ENCODE measurements at regions not wholly inside any gene's neighbourhood (a gene's known extent, or its start where the extent isn't known, plus 50 kb on each side); places are given as distances from the start of the nearest gene placed in this dataset.
"Not testable (repeated sequence)": the region's sequence is repeated elsewhere in the genome, so short reads cannot be mapped to it uniquely, and the experiment has no call there.

GRCh38 chr10:81498011-81498551 is 376.9 kb upstream of the NRG3 start:
- H3K27ac ChIP-seq (ENCODE audit: insufficient read depth, low read length), result no peak overlapping the region
- no peak overlapping the region for H2AFZ ChIP-seq (ENCODE audit: low read length)
- H3K4me1 ChIP-seq (ENCODE audit: control insufficient read depth, extremely low read depth, insufficient read depth, low read length), result no peaks in the 10 kb centered on the region
- H3K36me3 ChIP-seq (ENCODE audit: control insufficient read depth, insufficient read depth, low read length), result no peaks in the 10 kb centered on the region
- H3K9ac ChIP-seq (ENCODE audit: insufficient read depth, low read length), result peak overlapping the region; percentile 2
- no peak overlapping the region for H3K4me2 ChIP-seq (ENCODE audit: extremely low read depth, insufficient read depth, low read length)
- TF ChIP-seq, protein P1, sequence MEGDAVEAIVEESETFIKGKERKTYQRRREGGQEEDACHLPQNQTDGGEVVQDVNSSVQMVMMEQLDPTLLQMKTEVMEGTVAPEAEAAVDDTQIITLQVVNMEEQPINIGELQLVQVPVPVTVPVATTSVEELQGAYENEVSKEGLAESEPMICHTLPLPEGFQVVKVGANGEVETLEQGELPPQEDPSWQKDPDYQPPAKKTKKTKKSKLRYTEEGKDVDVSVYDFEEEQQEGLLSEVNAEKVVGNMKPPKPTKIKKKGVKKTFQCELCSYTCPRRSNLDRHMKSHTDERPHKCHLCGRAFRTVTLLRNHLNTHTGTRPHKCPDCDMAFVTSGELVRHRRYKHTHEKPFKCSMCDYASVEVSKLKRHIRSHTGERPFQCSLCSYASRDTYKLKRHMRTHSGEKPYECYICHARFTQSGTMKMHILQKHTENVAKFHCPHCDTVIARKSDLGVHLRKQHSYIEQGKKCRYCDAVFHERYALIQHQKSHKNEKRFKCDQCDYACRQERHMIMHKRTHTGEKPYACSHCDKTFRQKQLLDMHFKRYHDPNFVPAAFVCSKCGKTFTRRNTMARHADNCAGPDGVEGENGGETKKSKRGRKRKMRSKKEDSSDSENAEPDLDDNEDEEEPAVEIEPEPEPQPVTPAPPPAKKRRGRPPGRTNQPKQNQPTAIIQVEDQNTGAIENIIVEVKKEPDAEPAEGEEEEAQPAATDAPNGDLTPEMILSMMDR (conservative IDR thresholded peaks at IDR 0.05 in 1 of 2, IDR thresholded peaks at IDR 0.05 in 1 of 2; ENCODE audit: low read depth in 1 of 2, low read length in 2 of 2), result no peak
- no peak for TF ChIP-seq EZH2 (IDR thresholded peaks at IDR 0.05; ENCODE audit: low read length, missing control alignments)
- no peaks in the 10 kb centered on the region for H3K9me3 ChIP-seq (ENCODE audit: control insufficient read depth, insufficient read depth, low read depth, low read length)
- H3K27me3 ChIP-seq (ENCODE audit: control insufficient read depth, insufficient read depth, low read length), result no peaks in the 10 kb centered on the region
- DNase-seq (ENCODE audit: low read depth in 2 of 2), result no peak
- H3K79me2 ChIP-seq (ENCODE audit: control insufficient read depth, insufficient read depth, low read length), result no peaks in the 10 kb centered on the region
- no peak overlapping the region for H3K4me3 ChIP-seq (replicated peaks in 1 of 4; ENCODE audit: control extremely low read depth in 1 of 4, insufficient read depth in 1 of 4, low read depth in 3 of 4, low read length in 4 of 4)
- no peaks in the 10 kb centered on the region for H4K20me1 ChIP-seq (ENCODE audit: control insufficient read depth, extremely low read depth, insufficient read depth, low read length)

DNA sequence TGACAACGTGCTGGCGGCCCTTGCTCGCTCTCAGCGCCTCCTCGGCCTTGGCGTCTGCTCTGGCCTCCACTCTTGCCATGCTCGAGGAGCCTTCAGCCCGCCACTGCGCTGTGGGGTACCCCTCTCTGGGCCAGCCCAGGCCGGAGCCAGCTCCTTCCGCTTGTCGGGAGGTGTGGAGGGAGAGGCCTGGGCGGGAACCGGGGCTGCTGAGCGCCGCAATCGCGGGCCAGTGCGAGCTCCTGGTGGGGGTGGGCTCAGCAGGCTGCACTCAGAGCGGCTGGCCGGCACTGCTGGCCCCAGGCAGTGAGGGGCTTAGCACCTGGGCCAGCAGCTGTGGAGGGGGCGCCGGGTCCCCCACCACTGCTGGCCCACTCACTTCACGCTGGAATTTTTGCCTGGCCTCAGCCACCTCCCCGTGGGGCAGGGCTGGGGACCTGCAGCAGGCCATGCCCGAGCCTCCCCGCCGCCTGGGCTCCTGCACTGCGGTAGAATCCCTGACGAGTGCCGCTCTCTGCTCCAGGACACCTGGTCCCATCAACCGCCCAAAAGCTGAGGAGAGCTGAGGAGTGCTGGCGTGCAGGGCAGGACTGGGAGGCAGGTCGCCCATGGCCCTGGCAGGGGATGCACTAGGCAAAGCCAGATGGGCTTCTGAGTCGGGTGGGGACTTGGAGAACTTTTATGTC is 372.2 kb upstream of the NRG3 start:
- H4K20me1 ChIP-seq (ENCODE audit: control insufficient read depth, extremely low read depth, insufficient read depth, low read length), result no peaks in the 10 kb centered on the region
- H3K27me3 ChIP-seq (ENCODE audit: control insufficient read depth, insufficient read depth, low read length), result no peaks in the 10 kb centered on the region
- H3K4me2 ChIP-seq (ENCODE audit: extremely low read depth, insufficient read depth, low read length), result no peak overlapping the region
- no peak for DNase-seq (ENCODE audit: low read depth in 2 of 2)
- no peaks in the 10 kb centered on the region for H3K79me2 ChIP-seq (ENCODE audit: control insufficient read depth, insufficient read depth, low read length)
- H2AFZ ChIP-seq (ENCODE audit: low read length), result no peak overlapping the region
- no peak for TF ChIP-seq EZH2 (IDR thresholded peaks at IDR 0.05; ENCODE audit: low read length, missing control alignments)
- TF ChIP-seq, protein P1 (conservative IDR thresholded peaks at IDR 0.05 in 1 of 2, IDR thresholded peaks at IDR 0.05 in 1 of 2; ENCODE audit: low read depth in 1 of 2, low read length in 2 of 2), result no peak
- H3K4me1 ChIP-seq (ENCODE audit: control insufficient read depth, extremely low read depth, insufficient read depth, low read length), result no peaks in the 10 kb centered on the region
- no peaks in the 10 kb centered on the region for H3K9me3 ChIP-seq (ENCODE audit: control insufficient read depth, insufficient read depth, low read depth, low read length)
- H3K36me3 ChIP-seq (ENCODE audit: control insufficient read depth, insufficient read depth, low read length), result no peaks in the 10 kb centered on the region
- no peak overlapping the region for H3K4me3 ChIP-seq (replicated peaks in 1 of 4; ENCODE audit: control extremely low read depth in 1 of 4, insufficient read depth in 1 of 4, low read depth in 3 of 4, low read length in 4 of 4)
- no peak overlapping the region for H3K27ac ChIP-seq (ENCODE audit: insufficient read depth, low read length)
- no peak overlapping the region for H3K9ac ChIP-seq (ENCODE audit: insufficient read depth, low read length)

- not testable (repeated sequence) for H3K27ac ChIP-seq (ENCODE audit: insufficient read depth, low read length); H3K4me2 ChIP-seq (ENCODE audit: extremely low read depth, insufficient read depth, low read length); H3K27me3 ChIP-seq (ENCODE audit: control insufficient read depth, insufficient read depth, low read length); DNase-seq (ENCODE audit: low read depth in 2 of 2); H3K79me2 ChIP-seq (ENCODE audit: control insufficient read depth, insufficient read depth, low read length); H2AFZ ChIP-seq (ENCODE audit: low read length); H3K4me1 ChIP-seq (ENCODE audit: control insufficient read depth, extremely low read depth, insufficient read depth, low read length); H3K4me3 ChIP-seq (replicated peaks in 1 of 4; ENCODE audit: control extremely low read depth in 1 of 4, insufficient read depth in 1 of 4, low read depth in 3 of 4, low read length in 4 of 4); H3K9me3 ChIP-seq (ENCODE audit: control insufficient read depth, insufficient read depth, low read depth, low read length); H4K20me1 ChIP-seq (ENCODE audit: control insufficient read depth, extremely low read depth, insufficient read depth, low read length); H3K9ac ChIP-seq (ENCODE audit: insufficient read depth, low read length); H3K36me3 ChIP-seq (ENCODE audit: control insufficient read depth, insufficient read depth, low read length)
Observed at GRCh38 chr10:81505777-81506176, 369.2 kb upstream of the NRG3 start.

Measured in fibroblast of lung (primary cell).